SU-DHL-6 (cell line): ENCODE measurements at regions not wholly inside any gene's neighbourhood (a gene's known extent, or its start where the extent isn't known, plus 50 kb on each side); places are given as distances from the start of the nearest gene placed in this dataset.

Experiments used
- H2AFZ ChIP-seq: fragments of 200-600 bp; sonication (generic); 2 replicates; pipeline ENCODE4 v1.6.1; 2014; ENCODE audit warnings: low read depth, mild to moderate bottlenecking, moderate library complexity, mixed read lengths, antibody characterized with exemption, low read length; ENCODE audit not compliant: severe bottlenecking
- H3F3A ChIP-seq: fragments of 200-600 bp; shearing (Covaris generic); 2 replicates; pipeline ENCODE4 v1.6.0; 2016; ENCODE audit warnings: antibody characterized with exemption, mild to moderate bottlenecking; ENCODE audit not compliant: insufficient read depth
- H3K27ac ChIP-seq: fragments of 200-600 bp; sonication (generic); 2 replicates; pipeline ENCODE4 v1.5.1; 2016; ENCODE audit warnings: low read depth, mild to moderate bottlenecking, low read length, moderate library complexity, mixed read lengths
- H3K27me3 ChIP-seq: fragments of 200-600 bp; sonication (generic), shearing (Covaris generic); 2 replicates; pipeline ENCODE4 v1.6.0; 2014; ENCODE audit warnings: mild to moderate bottlenecking, low read length
- H3K36me3 ChIP-seq: fragments of 200-600 bp; sonication (generic); 2 replicates; pipeline ENCODE4 v1.6.1; 2014; ENCODE audit warnings: mild to moderate bottlenecking, low read length, mixed read lengths
- H3K4me2 ChIP-seq: fragments of 300-600, 200-600 bp; shearing (Covaris generic), sonication (generic); 2 replicates; pipeline ENCODE4 v1.6.0; 2014; ENCODE audit warnings: low read length, low read depth, mild to moderate bottlenecking; ENCODE audit not compliant: poor library complexity, severe bottlenecking
- H3K4me3 ChIP-seq: fragments of 200-600 bp; sonication (generic); 2 replicates; pipeline ENCODE4 v1.5.1; 2014; ENCODE audit warnings: antibody characterized with exemption, low read length, mild to moderate bottlenecking, mixed read lengths; ENCODE audit not compliant: insufficient read depth, poor library complexity, severe bottlenecking
- H3K79me2 ChIP-seq: fragments of 200-600 bp; sonication (generic); 2 replicates; pipeline ENCODE4 v1.6.1; 2014; ENCODE audit warnings: mild to moderate bottlenecking, low read length, moderate library complexity; ENCODE audit not compliant: insufficient read depth
- H3K9ac ChIP-seq: fragments of 200-600 bp; sonication (generic); 2 replicates; pipeline ENCODE4 v1.7.0; 2014; ENCODE audit warnings: mild to moderate bottlenecking, low read length
- H3K9me2 ChIP-seq: fragments of 200-600 bp; sonication (generic); replicated peaks from 2 replicates; pipeline ENCODE4 v1.6.1; 2014; ENCODE audit warnings: low read length; ENCODE audit not compliant: insufficient read depth
- H3K9me3 ChIP-seq: fragments of 200-600 bp; sonication (generic); 2 replicates; pipeline ENCODE4 v1.6.1; 2014; ENCODE audit warnings: low read length, mixed read lengths; ENCODE audit not compliant: insufficient read depth
- H4K20me1 ChIP-seq: fragments of 200-600 bp; sonication (generic); 2 replicates; pipeline ENCODE4 v1.6.1; 2014; ENCODE audit warnings: low read depth, mild to moderate bottlenecking, antibody characterized with exemption, low read length, moderate library complexity, mixed read lengths
- EZH2phosphoT487 ChIP-seq: fragments of 200-600 bp; sonication (generic), shearing (Covaris generic); conservative IDR thresholded peaks from 2 replicates; pipeline ENCODE4 v1.6.1; 2018; ENCODE audit warnings: mild to moderate bottlenecking, antibody characterized with exemption, low read length, moderate library complexity, mixed read lengths
- TF ChIP-seq, protein P1 (sequence below): fragments of 200-600 bp; sonication (generic); IDR thresholded peaks from one replicate; pipeline ENCODE4 v1.5.1; 2017; ENCODE audit warnings: antibody characterized with exemption, mild to moderate bottlenecking, low read length, moderate library complexity; ENCODE audit not compliant: insufficient read depth, poor library complexity, severe bottlenecking

DNA sequence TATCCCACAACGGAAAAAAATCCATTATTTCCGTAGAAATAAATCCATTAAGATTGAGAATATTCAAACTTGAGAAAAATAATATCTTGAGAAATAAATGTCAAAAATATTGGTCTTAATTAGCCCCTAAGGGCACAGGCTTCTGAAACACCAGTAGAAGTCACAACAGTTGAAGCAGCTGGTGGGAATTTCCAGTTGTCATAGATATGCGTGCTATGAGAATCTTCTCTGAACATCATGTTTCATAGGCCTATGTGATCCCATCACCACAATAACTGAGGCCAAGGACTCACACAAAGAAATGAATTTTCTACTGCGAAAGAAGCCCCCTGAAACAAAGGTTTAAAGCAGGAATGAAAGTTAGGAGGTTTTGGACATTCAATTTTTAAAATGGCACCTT, 292.0 kb downstream of the DTHD1 start:
- TF ChIP-seq, protein P1, sequence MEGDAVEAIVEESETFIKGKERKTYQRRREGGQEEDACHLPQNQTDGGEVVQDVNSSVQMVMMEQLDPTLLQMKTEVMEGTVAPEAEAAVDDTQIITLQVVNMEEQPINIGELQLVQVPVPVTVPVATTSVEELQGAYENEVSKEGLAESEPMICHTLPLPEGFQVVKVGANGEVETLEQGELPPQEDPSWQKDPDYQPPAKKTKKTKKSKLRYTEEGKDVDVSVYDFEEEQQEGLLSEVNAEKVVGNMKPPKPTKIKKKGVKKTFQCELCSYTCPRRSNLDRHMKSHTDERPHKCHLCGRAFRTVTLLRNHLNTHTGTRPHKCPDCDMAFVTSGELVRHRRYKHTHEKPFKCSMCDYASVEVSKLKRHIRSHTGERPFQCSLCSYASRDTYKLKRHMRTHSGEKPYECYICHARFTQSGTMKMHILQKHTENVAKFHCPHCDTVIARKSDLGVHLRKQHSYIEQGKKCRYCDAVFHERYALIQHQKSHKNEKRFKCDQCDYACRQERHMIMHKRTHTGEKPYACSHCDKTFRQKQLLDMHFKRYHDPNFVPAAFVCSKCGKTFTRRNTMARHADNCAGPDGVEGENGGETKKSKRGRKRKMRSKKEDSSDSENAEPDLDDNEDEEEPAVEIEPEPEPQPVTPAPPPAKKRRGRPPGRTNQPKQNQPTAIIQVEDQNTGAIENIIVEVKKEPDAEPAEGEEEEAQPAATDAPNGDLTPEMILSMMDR = no peak
- no peak for TF ChIP-seq EZH2phosphoT487
- no peak overlapping the region for H3K4me2 ChIP-seq
- no peaks in the 10 kb centered on the region for H3K9me3 ChIP-seq
- no peaks in the 10 kb centered on the region for H3K36me3 ChIP-seq
- no peak overlapping the region for H3K27ac ChIP-seq
- no peaks in the 10 kb centered on the region for H3K27me3 ChIP-seq
- no peaks in the 10 kb centered on the region for H4K20me1 ChIP-seq
- H3K79me2 ChIP-seq = no peaks in the 10 kb centered on the region
- H3K9me2 ChIP-seq = no peaks in the 10 kb centered on the region
- H2AFZ ChIP-seq = no peak overlapping the region
- H3F3A ChIP-seq = no peaks in the 10 kb centered on the region
- H3K9ac ChIP-seq = no peak overlapping the region
- H3K4me3 ChIP-seq = no peak overlapping the region

DNA sequence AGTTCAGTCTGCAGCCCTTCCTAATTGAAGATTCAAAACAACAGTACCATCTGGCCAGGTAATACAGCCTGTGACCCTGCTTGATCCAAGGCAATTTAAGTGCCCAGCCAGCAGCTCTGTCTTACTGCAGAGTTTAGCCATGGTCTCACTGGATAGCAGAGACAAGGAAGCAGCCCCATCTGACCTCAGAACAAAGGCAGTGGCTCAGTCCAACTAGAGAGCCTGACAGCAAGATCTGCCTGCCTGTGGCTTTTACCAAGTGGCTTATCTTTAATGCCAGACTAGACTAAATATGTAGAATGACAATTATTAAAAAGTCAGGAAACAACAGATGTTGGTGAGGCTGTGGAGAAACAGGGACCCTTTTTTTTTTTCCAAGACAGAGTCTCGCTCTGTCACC, 293.4 kb downstream of the DTHD1 start:
- H3K36me3 ChIP-seq = no peaks in the 10 kb centered on the region
- H3F3A ChIP-seq = no peaks in the 10 kb centered on the region
- no peak overlapping the region for H3K4me2 ChIP-seq
- H3K27ac ChIP-seq = no peak overlapping the region
- no peaks in the 10 kb centered on the region for H3K27me3 ChIP-seq
- no peak overlapping the region for H3K4me3 ChIP-seq
- H3K9me3 ChIP-seq = no peaks in the 10 kb centered on the region
- TF ChIP-seq EZH2phosphoT487 = no peak
- TF ChIP-seq, protein P1 = no peak
- H3K9me2 ChIP-seq = no peaks in the 10 kb centered on the region
- no peaks in the 10 kb centered on the region for H3K79me2 ChIP-seq
- no peak overlapping the region for H3K9ac ChIP-seq
- no peak overlapping the region for H2AFZ ChIP-seq
- H4K20me1 ChIP-seq = no peaks in the 10 kb centered on the region

DNA sequence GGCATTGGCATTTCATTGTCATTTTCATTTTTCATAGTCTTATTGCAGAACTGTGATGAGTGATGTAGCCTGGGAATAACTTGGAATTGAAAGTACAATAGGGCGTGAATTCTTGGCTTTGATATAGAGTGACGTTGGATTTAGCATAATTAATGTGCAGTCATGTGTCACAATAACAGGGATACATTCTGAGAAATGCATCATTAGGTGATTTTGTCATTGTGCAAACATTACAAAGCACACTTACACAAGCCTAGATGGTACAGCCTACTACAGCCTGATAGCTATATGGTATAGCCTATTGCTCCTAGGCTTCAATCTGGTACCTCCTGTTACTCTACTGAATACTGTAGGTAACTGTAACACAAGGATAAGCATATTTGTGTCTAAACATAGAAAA, 300.8 kb downstream of the DTHD1 start:
- no peak overlapping the region for H3K4me2 ChIP-seq
- H2AFZ ChIP-seq = no peak overlapping the region
- H3K36me3 ChIP-seq = no peaks in the 10 kb centered on the region
- H3K27ac ChIP-seq = no peak overlapping the region
- no peak overlapping the region for H3K4me3 ChIP-seq
- no peaks in the 10 kb centered on the region for H3F3A ChIP-seq
- H3K9me3 ChIP-seq = no peaks in the 10 kb centered on the region
- no peaks in the 10 kb centered on the region for H3K27me3 ChIP-seq
- no peaks in the 10 kb centered on the region for H3K9me2 ChIP-seq
- no peak for TF ChIP-seq EZH2phosphoT487
- TF ChIP-seq, protein P1 = no peak
- H3K9ac ChIP-seq = no peak overlapping the region
- no peaks in the 10 kb centered on the region for H4K20me1 ChIP-seq
- no peaks in the 10 kb centered on the region for H3K79me2 ChIP-seq
